Skeletal muscle cell (primary cell): ENCODE measurements at regions not wholly inside any gene's neighbourhood (a gene's known extent, or its start where the extent isn't known, plus 50 kb on each side); places are given as distances from the start of the nearest gene placed in this dataset.
A peak's percentile ranks its signal among the peaks of the same experiment; 100 is the strongest.

Experiments
- DNase-seq: peaks from one replicate; pipeline ENCODE4 v3.0.0-alpha.2; 2010; ENCODE audit warnings: low read depth
- H3K4me3 ChIP-seq: 2 replicates; pipeline ENCODE4 v1.5.1; 2011; ENCODE audit warnings: low read depth, mild to moderate bottlenecking, control low read depth, low read length, moderate library complexity

DNA sequence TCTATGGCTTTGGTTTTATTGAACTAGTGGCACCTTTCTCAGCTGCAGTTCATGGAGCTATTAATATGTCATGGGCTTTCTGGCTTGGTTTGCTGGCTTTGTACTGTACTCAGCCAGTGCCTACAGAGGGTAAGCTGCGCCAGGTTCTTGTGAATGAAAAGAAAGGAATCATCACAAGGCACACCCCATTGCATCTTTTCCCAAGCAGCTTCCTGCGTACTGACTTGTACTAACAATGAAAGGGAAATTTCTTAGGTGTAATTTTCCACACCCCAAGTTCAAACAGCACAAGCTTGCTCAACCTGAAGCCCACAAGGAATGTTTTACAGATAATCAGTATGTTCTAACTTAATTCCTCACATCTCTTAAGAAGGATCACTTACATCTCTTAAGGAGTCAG is 78.0 kb upstream of the TNFSF18 start:
- no peak overlapping the region for H3K4me3 ChIP-seq
- no peak for DNase-seq

DNA sequence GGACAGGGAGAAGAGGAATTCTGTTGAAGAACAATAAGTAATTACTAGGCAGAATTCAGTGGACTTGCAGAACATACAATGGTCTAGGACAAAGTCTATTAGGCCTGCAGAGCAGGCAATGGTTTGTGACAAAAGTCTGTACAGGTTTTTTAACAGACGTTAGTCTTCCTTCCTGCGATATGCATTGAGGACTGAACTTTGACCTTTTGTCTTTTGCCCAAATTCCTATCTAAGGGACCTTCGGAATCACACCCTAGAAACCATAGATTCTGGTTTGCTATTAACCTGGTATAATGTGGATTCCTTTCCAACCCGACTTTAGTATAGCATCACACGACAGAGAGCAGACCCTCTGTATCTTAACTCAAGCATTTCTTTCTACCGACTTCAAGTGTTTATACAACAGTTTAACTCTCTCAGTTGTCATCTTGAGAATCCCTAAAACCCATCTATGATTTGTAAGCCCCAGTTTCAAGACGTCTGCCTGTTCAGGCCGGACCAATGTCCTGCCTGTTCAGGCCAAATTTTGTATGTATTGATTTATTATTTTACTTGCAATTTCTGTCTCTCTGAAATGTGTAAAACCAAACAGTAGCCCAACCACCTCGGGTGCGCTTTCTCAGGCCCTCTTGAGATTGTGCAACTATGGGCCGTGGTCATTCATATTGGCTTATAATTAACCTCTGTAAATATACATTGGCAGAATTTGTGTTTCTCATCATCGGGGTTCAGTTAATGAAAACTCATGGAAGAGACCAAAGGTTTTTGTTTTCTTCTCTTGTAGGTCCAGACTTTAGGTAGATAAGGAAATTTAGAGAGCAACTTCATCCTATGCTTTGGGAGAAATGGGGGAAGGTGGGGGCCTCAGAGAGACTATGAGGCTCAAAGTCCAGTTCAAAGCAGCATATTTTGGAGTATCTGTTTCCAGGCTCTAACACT is 76.9 kb upstream of the TNFSF18 start:
- no peak overlapping the region for H3K4me3 ChIP-seq
- no peak for DNase-seq

DNA sequence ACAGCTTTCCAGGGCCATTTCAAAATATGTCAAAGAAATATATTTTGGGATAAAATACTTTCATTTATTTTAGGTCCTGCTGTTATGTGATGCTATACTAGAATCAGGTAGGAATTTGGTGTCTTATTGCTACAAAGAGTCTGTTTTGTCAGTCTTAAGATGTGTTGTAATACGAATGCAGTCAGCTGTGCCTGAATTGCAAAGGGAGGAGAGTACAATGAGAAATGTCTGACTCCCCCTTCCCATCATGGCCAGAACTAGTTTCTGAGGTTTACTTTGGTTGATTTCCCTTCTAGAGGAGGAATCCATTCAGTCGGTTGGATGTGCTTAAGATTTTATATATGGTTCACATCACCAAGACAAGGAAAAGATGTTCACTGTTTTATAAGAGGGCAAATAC is 75.7 kb upstream of the TNFSF18 start:
- DNase-seq, result no peak
- H3K4me3 ChIP-seq, result no peak overlapping the region

DNA sequence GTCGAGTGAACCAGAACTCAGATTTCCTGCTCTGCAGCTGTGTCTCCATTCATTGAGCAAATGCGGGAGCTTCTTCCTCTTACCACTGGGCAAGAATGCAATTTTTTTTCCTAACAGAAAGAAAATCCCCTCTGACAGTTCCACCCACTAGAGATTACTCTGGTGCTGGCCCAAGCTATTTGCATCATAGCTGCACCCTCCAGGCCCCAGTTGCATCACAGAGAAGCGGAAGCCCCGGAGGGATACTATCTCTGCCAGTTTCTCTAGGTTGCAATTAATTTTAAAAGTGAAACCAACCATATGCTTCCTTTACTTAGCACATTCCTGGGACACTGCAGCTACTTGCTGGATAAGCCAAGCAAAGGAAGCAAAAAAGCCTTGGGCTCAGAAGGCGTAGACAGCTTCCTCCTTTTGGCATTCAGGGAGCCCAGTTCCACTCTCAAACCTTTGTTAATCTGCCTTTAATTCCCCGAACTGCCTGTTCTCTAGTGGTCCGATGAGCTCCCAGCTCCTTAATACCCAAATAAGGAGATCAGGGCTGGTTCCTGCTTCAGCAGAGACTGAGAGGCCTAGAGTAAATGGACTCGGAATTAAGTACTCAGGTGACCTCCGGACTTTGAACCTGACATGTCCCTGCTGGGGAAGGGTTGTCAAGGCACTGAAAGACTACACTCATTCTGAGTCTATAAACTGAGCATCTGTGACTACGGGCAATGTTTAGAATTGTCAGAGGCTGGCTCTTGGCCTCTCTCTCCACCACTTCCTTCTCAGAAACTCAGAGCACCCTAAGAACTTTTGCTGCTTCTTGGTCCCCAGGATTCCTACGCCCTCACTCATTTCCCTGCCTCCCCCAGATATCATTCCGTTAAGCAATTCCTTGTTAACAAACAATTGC is 72.5 kb upstream of the TNFSF18 start:
- peak overlapping the region; percentile 25 for H3K4me3 ChIP-seq
- peak; percentile 92 for DNase-seq

DNA sequence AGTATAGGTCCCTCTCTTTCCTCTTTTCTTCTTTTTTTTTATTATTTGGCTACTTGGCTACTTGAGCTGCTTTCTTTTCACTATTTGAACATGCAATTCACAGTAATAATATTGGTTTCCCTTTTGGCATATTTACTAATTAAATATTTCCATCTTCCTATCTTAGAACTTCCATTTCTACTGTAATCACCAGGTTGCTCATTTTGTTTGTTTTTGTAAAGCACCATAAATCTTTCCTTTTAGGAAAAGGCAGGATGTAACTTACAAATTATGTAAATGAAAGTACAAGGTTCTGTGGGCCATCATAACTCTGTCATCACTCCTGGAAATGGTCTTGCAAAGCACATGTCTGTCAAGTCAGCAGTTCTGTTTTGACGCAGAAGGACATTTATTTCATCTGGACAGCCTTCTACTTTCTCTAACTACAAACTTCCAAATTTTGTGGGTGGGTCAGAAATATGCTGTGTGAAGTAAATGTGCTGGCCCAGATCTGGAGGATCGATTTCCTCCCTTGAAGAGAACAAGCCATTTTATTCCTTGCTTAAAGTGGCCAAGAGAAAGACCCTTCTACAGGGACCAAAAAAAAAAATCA is 71.7 kb upstream of the TNFSF18 start:
- no peak for DNase-seq
- H3K4me3 ChIP-seq, result peak overlapping the region; percentile 25

DNA sequence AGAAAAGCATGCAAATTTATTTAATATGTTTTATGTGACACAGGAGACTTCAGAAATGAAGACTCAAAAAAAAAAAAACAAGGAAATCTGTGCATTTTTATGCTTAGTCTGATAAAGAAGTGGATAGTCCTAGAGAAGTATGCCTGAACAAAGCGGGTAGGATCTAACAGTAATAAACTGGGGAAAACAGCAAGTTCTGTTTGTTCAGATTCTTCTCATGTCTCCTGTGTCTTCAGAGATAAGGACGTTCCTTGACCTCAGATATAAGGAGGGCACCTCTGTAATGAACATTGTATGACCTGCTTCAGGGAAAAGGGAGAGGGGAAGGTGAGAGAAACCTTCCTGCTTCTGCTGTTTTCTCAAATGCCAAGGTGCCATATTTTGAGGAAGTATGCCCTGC is 67.7 kb upstream of the TNFSF18 start:
- DNase-seq, result no peak
- H3K4me3 ChIP-seq, result no peak overlapping the region

DNA sequence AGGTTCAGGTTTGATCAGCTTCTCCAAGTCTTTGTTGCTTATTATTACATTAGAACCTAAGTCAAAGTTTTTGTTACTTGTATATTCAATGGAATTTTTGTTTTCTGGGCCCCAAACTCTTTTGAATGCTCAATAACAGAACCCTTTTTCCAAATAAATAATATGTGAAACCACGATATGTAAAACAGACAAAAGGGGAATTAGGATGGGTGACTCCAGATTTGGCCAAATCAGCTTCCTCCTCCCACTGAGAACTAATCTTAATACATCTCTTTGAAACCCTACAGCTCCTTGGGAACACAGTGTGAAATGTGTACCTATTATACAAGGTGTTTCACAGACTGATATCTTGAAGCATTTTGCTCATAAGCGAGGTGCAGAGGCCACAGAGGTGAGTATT is 67.0 kb upstream of the TNFSF18 start:
- no peak overlapping the region for H3K4me3 ChIP-seq

DNA sequence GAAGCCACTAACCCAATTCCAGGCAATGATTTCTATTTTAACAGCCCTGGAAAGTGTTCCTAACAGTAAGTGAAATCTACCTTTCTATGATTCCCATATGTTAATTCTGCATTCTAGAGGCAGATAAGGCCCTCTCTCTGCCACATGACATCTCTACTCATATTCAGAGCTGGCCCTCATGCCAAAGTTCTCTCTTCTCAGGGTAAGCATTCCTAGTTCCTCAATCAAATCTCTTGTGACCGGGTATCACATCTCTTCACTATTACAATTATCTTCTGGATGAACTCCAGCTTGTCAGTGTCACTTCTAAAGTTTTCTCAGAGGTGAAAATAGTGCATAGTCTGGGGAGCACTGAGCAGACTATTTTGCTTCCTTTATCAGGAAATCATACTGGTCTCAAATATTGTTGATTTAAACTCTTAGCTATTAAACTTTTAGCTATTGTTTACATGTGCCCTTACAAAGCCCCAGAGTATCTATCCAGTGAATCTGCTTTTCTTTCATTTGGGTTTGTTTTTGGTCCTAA is 66.4 kb upstream of the TNFSF18 start:
- no peak for DNase-seq
- H3K4me3 ChIP-seq, result no peak overlapping the region

More for the DNA sequence above, 67.0 kb upstream of the TNFSF18 start:
- DNase-seq, result no peak

DNA sequence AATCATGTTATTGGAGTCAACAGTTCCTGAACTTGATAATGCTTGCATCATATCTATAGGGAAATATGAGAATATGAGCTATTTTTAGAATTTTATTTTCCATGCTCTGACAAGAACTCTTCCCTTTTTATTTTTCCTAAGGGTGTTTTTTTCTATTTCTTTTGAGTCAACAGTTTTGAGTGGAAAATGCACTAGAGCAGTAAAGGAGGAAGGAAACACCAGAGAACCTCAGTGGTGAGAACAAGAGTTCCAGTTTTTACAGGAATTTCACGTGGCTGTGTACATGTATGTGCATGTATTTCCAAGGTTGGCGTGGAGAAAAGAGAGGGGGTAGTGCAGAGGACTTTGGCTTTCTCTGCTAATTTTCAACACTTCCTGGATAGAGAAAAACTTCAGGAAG is 63.6 kb upstream of the TNFSF18 start:
- no peak overlapping the region for H3K4me3 ChIP-seq
- DNase-seq, result no peak

DNA sequence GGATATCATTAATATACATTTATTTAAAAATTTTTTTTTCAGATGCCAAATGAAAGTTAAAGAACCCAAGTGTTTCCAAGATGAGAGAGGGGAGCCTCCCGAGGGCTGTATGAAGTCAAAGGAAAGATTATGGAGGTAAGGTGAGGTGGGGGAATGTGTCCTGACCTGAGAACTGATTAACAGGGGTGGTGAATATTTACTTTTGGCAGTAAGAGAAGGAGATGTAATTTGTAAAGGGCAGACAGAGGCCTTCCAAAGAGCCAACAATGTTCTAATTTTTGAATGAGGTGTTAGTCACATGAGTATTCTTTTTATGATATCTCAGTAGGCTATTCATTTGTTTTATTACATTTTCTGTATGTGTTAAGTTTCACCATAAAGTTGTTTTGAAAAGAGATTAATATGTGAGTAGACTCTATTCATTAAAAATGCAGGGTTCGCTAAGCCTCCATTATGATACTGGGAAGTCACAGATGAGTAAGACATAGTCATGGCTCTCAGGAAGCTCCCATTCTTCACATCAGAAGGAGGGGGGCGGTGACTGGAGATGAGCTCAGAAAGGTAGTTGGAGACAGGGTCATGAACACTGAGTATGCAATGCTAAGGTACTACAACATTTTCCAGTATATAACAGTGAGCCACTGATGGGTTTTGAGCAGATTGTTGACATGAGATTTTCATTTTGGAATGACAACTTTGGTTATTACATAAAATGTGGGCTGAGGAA is 62.4 kb upstream of the TNFSF18 start:
- peak; percentile 49 for DNase-seq
- no peak overlapping the region for H3K4me3 ChIP-seq

DNA sequence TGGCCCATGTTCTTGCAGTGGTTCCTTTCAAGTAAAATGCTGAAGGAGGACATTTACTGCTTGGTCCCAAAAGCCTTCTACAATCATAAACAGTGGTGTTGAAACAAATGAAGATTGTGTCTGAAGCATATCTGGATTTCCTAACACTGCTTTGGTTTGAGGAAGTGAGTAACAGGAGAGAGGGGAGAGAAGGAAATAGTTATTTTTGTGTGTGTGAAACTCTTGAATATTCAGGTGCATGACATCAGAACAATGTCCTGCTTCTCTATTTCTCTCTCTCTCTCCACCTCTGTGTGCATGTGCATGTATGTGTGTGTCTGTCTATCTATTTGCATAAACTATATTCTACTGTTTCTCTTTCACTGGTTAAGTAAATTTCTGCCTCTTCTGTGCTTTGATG is 61.4 kb upstream of the TNFSF18 start:
- peak; percentile 48 for DNase-seq
- H3K4me3 ChIP-seq, result no peak overlapping the region

DNA sequence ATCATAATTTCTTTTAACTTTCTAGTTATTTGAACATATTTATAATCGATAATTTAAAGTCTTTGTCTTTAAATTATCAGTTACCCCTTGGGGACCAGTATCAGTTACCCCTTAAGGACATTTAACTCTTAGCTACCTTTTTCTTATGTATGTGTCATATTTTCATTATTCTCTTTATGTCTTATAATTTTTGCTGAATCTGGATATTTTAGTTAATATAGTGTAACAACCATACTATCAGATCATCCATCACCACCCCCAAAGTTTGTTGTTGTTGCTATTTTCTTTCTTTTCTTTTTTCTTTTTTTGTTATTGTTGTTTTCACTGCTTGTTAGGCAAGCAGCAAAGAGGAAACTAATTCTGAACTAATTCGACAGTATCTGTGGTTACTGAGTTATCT is 57.0 kb upstream of the TNFSF18 start:
- no peak for DNase-seq
- no peak overlapping the region for H3K4me3 ChIP-seq

DNA sequence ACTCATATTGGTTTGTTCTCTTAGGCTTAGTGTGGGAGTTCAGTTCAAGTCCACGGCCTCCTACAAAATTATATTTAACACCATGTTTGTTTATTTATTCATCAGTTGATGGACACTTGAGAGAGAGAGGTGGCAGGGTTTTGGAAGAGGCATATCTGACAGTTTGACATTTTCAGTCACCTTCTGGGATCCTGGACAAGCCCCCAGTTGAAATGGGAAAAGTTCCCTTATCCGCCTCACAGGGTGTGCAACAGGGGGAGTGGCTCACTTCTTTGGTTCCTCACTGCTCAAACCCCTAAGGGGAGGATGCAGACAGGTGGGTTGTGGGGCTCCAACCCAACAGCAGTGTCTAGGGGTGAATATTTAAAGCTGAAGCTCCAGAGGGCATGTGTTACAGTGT is 52.3 kb upstream of the TNFSF18 start:
- no peak for DNase-seq
- H3K4me3 ChIP-seq, result no peak overlapping the region

DNA sequence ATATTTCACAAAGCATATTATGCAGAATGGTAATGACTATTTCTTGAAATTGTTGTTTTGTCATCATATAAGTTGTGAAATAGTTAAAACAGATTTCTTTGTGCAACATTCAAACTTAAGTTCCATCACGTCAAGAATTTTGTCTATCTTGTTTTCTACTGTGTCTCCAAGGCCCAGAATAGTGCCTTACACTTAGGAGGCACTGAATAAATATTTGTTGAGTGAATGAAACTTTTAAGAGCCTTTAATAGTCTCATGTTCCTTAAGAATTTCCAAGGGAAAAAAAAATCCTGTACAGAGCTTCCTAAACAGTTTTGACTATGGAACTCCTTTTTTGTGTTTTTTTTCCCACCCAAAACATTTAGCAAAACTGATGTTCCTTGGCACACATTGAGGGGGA is 50.8 kb upstream of the TNFSF18 start:
- DNase-seq, result no peak

DNA sequence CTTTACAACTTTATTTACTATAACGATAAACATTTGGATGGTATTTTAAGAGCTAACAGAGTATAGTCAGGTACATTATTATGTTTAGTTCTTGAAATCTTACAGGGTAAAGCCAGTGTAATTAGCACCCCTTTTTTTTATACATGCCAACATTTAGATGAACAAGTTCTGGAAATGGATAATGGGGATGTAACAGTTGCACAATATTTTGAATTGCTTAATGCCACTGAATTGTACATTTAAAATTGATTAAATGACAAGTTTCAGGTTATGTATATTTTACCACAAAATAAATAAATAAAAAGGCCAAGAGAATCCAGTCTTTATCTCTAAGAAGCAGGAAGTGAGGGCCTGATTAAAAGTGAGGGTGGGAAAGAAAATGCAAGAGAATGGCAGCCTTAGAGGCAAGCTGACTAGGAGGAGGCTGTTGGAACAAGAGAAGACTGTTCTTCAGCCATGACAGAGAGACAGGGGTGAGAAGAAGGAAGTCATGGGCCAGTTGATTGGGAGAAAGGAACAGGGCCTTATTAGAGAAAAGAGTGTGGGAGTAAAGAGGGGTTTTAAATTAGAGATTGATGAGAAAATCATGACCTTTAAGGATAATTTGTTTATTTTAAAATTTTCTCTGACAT is 49.9 kb upstream of the TNFSF18 start:
- DNase-seq, result no peak
- H3K4me3 ChIP-seq, result no peak overlapping the region

More for the DNA sequence above, 50.8 kb upstream of the TNFSF18 start:
- H3K4me3 ChIP-seq, result no peak overlapping the region
